ENCODE measurements at regions not wholly inside any gene's neighbourhood (a gene's known extent, or its start where the extent isn't known, plus 50 kb on each side); places are given as distances from the start of the nearest gene placed in this dataset.

DNA sequence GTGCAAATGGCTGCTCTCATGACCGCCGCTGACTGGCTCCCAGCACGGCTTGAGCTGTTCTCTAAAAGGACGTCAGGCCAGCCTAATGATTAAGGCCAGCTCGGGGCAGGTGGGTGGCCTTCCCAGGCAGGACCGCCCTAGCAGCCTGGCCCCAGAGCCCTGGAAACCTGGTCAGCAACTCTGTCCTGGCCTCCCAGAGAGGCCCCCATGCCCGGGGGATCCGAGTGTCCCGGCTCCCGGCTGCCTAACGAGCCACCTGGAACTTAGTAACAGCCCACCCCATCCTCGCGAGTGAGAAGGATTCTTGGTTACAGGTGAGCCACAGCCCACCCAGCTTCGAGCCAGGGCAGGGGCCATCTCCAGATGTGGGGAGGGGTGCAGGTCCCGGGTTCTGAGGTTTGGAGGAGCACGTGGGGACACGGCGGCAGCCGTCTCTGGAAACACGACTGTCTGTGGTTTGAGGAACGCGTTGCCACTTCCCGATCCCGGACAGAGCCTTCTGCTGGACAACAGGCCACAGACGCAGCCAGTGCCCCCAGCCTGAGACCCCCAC is 73.8 kb upstream of the FBRSL1 start:
- no peak overlapping the region for H3K27ac ChIP-seq
- TF ChIP-seq ZFX (IDR thresholded peaks at IDR 0.05) (no peak), CTCF (conservative IDR thresholded peaks at IDR 0.05) (no peak)

GRCh38 chr12:132415327-132416120 is 74.4 kb upstream of the FBRSL1 start:
- H3K27ac ChIP-seq, result no peak overlapping the region
- TF ChIP-seq ZFX (IDR thresholded peaks at IDR 0.05) (no peak), CTCF (conservative IDR thresholded peaks at IDR 0.05) (no peak)

DNA sequence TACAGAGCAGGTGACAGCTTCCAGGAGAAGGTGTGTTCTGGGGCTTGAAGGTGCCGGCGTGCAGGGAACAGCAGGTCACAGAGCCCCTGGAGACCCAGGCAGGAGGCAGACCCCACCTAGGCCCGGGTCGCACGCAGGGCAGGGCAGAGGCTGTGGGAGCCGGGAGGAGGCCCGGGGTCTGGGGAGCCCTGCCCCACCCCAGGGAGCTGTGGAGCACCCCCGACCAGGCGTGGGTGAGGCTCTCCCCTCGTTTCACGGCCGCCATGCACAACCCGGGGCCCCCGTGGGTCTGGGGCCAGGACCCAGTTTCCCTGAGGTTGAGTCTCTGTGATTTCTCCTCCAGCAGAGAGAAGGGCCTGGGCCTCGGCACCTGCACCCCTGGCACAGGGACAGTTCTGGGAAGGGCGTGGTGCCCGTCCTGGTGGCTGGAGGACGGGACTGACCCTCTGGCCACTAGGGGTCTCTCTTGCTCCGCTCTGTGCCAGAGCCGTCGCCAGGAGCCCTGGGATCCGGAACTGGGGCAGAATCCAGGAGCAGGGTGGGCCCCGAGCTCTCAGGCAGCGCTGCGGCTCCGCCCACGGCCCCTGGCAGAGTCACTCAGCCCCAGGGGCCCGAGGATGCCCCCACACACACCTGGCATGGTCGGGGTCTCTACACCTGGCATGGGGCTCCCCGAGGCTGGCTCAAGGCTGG is 75.2 kb upstream of the FBRSL1 start:
- TF ChIP-seq CTCF (conservative IDR thresholded peaks at IDR 0.05), result peak; percentile 82
- TF ChIP-seq ZFX (IDR thresholded peaks at IDR 0.05), result no peak

DNA sequence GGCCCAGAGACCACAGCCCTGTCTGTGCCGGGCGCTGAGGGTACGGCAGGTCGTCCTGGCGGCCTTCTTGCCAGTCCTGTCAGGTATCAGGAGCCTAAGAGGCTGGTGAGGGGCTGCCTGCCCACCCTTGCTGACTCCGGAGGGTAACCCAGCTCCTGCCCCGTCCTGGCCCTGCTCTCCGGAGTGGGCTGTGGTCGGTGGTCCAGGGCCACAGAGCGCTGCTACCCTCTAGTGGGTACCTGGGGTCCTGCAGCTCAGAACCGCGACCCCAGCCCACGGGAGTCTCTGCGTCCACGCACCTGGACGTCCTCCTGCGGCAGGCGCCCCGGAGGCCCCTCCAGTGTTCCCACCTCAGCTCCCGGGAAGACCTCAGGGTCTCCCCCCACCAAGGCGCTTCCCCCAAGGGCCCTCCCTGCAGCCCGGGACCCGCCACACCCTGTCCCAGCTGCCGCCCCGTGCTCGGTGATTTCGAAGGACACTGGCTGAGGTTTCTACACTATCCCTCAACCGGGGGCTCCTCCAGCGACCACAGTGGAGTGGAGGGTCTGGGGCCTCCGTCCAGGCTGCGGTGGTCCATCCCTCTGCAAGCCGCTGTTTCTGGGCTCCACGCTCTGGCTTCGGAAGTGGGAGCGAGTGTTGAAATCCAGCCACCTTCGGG is 75.9 kb upstream of the FBRSL1 start:
- H3K27ac ChIP-seq, result no peak overlapping the region
- TF ChIP-seq CTCF (conservative IDR thresholded peaks at IDR 0.05) (peak; percentile 38), ZFX (IDR thresholded peaks at IDR 0.05) (no peak)

More for the DNA sequence above, 75.2 kb upstream of the FBRSL1 start:
- H3K27ac ChIP-seq, result no peak overlapping the region

- H3K27ac ChIP-seq, result no peak overlapping the region
- TF ChIP-seq ZFX (IDR thresholded peaks at IDR 0.05) (no peak), CTCF (conservative IDR thresholded peaks at IDR 0.05) (no peak)
These were observed 78.5 kb upstream of the FBRSL1 start for GRCh38 chr12:132411457-132411856.

DNA sequence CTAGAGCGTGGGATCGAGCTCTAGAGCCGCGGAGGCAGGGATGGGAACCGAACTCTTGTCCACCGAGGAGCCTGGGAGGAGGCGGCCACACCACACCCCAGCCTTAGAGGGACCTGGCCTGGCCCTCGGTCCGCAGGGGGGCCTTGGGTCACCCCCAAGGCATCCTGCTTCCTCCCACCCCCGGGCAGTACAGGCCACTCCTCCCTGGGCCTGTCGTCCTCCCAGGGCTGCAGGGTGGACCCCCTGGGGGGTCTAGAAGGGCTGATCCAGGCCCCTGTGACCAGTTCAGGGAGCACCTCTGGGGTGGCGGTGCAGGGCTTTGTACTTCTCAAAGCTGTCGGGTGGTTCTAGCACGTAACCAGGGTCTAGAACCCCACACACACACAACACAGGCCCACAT is 79.1 kb upstream of the FBRSL1 start:
- TF ChIP-seq ZFX (IDR thresholded peaks at IDR 0.05) (no peak), CTCF (conservative IDR thresholded peaks at IDR 0.05) (no peak)
- H3K27ac ChIP-seq, result no peak overlapping the region

GRCh38 chr12:132410296-132410625 is 79.7 kb upstream of the FBRSL1 start:
- TF ChIP-seq ZFX (IDR thresholded peaks at IDR 0.05), result no peak
- no peak for TF ChIP-seq CTCF (conservative IDR thresholded peaks at IDR 0.05)
- H3K27ac ChIP-seq, result no peak overlapping the region

Measured in C4-2B (cell line).